H7 (cell line): ENCODE measurements at regions not wholly inside any gene's neighbourhood (a gene's known extent, or its start where the extent isn't known, plus 50 kb on each side); places are given as distances from the start of the nearest gene placed in this dataset.

Source experiments
- DNase-seq: peaks from one replicate; pipeline ENCODE4 v3.0.0; 2012
- H3K27me3 ChIP-seq: 2 replicates; pipeline ENCODE4 v1.6.0; 2011; ENCODE audit warnings: mild to moderate bottlenecking, low read length; ENCODE audit not compliant: control insufficient read depth, insufficient read depth
- H3K36me3 ChIP-seq: replicated peaks from 2 replicates; pipeline ENCODE4 v1.5.1; 2011; ENCODE audit warnings: low read length; ENCODE audit not compliant: control insufficient read depth, insufficient read depth
- H3K4me3 ChIP-seq: 2 replicates; pipeline ENCODE4 v1.5.1; 2011; ENCODE audit warnings: low read depth, mild to moderate bottlenecking, control low read depth, low read length, moderate library complexity; ENCODE audit not compliant: insufficient read depth

DNA sequence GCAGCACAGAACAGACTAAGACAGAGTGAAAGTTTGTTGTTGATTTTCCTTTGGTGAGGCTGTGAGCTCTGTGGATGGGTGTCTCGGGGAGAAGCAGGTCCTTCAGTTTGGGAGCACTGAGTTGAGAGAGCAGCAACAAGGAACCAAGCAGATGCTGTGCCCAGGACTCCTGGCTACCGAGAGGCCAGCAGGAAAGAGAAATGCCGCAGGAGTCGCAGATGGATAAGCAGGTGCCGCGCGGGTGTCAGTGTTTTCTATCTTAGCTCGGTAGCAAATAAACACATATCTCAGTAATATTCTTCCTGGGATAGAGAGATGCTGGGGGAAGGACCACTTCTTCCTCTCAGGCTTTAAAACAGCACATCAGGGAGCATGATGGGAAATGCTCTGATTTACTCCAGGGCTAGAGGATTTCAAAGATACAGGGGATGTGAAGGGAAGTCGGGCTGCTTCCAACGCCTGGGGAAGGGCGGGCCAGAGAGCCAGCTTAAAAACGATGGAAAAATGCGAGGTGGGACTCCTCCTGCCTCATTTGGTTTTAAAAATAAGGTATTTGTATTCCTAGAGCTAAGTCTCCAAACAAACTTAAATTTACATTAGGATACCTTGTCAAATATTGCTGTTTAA, 470.7 kb upstream of the B3GAT1 start:
- DNase-seq: no peak
- no peak overlapping the region for H3K4me3 ChIP-seq
- no peaks in the 10 kb centered on the region; the same call in 1 of the 2 replicates for H3K27me3 ChIP-seq
- no peaks in the 10 kb centered on the region for H3K36me3 ChIP-seq

DNA sequence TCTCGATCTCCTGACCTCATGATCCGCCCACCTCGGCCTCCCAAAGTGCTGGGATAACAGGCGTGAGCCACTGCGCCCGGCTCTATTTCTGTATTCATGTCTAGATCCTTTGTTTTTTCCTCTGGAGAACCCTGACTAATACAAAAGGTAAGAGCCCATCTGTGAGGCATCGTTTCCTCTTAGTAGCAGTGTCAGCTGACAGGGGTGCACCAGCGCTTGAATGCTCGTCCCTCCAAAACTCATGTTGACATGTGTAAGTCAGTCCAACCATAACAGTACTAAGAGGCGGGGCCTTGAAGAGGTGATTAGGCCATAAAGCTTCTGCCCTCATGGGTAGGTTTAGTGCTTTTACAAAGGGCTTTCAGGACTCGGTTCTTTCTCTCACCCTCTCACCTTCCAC, 470.1 kb upstream of the B3GAT1 start:
- no peaks in the 10 kb centered on the region for H3K36me3 ChIP-seq
- no peak for DNase-seq
- no peak overlapping the region for H3K4me3 ChIP-seq
- no peaks in the 10 kb centered on the region; the same call in 1 of the 2 replicates for H3K27me3 ChIP-seq

DNA sequence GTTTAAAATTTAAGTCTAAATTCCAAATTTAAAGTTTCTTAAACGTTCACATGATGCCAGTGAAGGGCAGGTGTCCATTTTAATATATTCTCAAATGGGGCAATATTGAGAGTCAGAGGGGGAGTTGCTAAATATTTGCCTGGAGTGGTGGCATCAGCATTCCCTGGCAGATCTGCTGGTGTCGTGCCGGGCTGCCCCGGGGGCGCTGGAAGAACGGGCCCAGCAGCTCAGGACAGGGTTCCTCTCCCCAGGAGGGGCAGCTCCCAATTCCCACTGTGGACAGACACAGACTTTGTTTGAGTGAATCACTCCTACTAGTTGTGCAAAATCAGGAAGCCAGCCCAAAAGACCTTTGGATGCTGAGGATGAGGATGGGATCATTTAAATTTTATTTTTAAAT, 468.7 kb upstream of the B3GAT1 start:
- Histone ChIP-seq H3K36me3 (no peaks in the 10 kb centered on the region), H3K4me3 (no peak overlapping the region), H3K27me3 (no peaks in the 10 kb centered on the region; the same call in 1 of the 2 replicates)
- no peak for DNase-seq

GRCh38 chr11:134879931-134880330, 467.9 kb upstream of the B3GAT1 start:
- Histone ChIP-seq H3K4me3 (no peak overlapping the region), H3K27me3 (no peaks in the 10 kb centered on the region; the same call in 1 of the 2 replicates), H3K36me3 (no peaks in the 10 kb centered on the region)
- DNase-seq: no peak

DNA sequence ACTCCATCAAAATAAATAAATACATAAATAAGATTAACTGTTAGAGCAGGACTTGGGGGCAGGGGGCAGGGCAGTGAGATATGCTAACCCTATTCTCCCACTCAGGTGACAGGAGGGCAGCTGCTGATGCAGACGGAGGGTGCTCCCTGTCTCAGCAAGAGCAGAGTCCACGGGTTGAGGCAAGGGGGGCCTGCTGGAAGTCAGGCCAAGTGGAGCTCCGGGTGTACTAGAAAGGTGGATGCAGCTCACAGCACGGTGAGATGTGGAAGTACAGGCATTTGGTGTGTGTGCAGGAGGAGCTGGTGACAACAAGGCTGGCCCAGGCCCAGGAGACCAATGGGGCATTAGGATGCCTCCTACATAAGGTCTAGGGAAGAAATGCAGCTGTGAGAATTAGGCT, 467.3 kb upstream of the B3GAT1 start:
- H3K36me3 ChIP-seq: no peaks in the 10 kb centered on the region
- H3K4me3 ChIP-seq: no peak overlapping the region
- no peaks in the 10 kb centered on the region; the same call in 1 of the 2 replicates for H3K27me3 ChIP-seq
- DNase-seq: no peak

DNA sequence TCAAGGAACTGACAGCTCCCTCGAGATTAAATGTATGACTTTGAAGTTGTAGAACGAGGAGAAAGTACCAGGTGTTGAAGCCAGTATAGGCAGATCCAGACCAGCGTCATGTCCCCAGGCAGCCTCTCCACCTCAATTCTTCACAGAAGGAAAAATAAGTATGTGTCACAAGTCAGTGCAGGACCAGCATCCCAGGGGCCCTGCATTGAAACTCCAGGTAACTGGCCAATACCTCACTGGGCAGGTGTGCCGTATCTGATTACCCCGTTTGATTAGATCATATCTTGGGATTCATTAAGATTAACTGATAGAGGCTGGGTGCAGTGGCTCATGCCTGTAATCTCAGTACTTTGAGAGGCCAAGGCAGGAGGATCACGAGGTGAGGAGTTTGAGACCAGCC, 466.7 kb upstream of the B3GAT1 start:
- no peak for DNase-seq
- H3K4me3 ChIP-seq: no peak overlapping the region
- no peaks in the 10 kb centered on the region for H3K36me3 ChIP-seq

GRCh38 chr11:134876226-134876625, 464.2 kb upstream of the B3GAT1 start:
- H3K36me3 ChIP-seq: no peaks in the 10 kb centered on the region
- no peaks in the 10 kb centered on the region; the same call in 1 of the 2 replicates for H3K27me3 ChIP-seq
- no peak for DNase-seq
- no peak overlapping the region for H3K4me3 ChIP-seq

More for the DNA sequence above, 466.7 kb upstream of the B3GAT1 start:
- no peaks in the 10 kb centered on the region; the same call in 1 of the 2 replicates for H3K27me3 ChIP-seq

- Histone ChIP-seq H3K4me3 (no peak overlapping the region), H3K36me3 (no peaks in the 10 kb centered on the region), H3K27me3 (peaks cover 5% of the 10 kb centered on the region)
- DNase-seq: no peak
Measured at GRCh38 chr11:134866981-134867675, 455.1 kb upstream of the B3GAT1 start.

DNA sequence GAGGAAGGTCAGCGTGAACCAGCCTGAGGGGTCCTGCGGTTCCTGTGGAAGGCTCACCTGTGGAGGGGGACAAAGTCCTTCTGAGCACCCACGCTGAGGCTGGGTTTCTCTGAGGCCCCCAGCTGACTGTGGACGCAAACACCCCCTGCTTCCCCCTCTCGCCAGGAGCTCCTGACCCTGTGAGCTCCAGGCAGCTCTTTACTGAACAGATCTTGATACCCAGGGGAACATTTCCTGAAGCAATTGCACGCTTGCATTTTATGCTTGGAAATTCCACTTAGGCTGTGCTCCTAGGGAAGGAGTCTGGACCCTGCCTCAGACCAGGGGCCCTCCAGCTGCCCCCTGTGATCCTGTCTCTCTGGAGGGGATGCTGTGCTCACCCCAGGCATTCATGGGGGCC, 454.2 kb upstream of the B3GAT1 start:
- H3K4me3 ChIP-seq: no peak overlapping the region
- H3K36me3 ChIP-seq: no peaks in the 10 kb centered on the region
- H3K27me3 ChIP-seq: peaks cover 5% of the 10 kb centered on the region
- DNase-seq: no peak

DNA sequence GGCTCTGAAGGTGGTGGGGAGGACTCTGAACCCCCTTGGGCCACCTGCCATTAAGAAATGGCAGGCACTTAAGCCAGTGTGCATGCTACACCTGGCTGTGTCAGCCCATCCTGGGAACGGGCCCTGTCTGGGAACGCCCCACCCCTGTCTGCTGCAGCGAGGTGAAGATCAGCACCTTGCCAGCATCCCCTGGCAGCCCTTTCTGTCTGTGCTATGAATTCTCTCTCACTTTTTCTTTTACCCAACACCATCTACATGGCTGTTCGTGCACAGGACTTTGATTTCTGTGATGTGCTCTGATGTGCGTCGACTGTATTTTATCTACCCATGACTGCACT, 452.9 kb upstream of the B3GAT1 start:
- H3K4me3 ChIP-seq: no peak overlapping the region
- no peak for DNase-seq
- H3K36me3 ChIP-seq: no peaks in the 10 kb centered on the region
- H3K27me3 ChIP-seq: peaks cover 5% of the 10 kb centered on the region

DNA sequence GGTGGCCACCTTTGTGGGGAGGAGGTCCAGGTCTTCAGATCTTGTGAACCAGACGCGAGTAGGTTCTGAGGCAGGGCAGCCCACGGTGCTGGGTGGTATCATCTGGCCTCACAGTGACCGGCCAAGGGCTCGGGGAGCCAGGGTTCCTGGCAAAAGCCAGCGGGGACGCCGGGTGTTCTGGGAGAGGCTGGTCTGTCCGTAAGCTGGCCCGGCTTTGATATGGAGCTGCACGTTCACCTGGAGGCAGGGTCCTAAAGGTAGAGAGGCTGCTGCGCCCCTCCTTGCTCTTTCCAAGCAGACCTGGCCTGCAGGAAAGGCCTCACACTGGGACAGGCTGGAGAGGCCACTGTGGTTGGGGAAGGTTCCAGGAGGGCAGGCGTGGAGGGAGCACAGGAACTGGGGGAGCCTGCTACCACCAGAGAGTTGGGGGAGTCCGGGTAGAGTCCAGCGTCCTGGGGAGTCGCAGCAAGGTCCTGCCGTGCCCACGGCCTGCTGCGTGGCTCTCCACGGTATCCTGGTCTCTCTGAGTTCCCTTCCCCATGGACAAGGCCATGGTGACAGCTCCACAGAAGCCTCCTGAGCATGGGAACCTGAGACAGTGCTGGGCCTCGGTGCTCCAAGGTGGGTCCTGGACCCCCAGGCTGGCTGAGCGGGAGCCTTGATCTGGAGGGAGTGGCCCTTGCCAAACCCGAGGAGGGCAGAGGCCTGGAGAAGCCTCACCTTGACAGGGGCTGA, 452.4 kb upstream of the B3GAT1 start:
- no peak for DNase-seq
- Histone ChIP-seq H3K27me3 (peaks cover 5% of the 10 kb centered on the region), H3K36me3 (no peaks in the 10 kb centered on the region), H3K4me3 (no peak overlapping the region)

- no peak overlapping the region for H3K4me3 ChIP-seq
- no peak for DNase-seq
- no peaks in the 10 kb centered on the region for H3K36me3 ChIP-seq
Measured at GRCh38 chr11:134863294-134863693, 451.3 kb upstream of the B3GAT1 start.

GRCh38 chr11:134862587-134863195, 450.6 kb upstream of the B3GAT1 start:
- Histone ChIP-seq H3K4me3 (no peak overlapping the region), H3K36me3 (no peaks in the 10 kb centered on the region), H3K27me3 (peaks cover 1% of the 10 kb centered on the region)
- DNase-seq: no peak

More at GRCh38 chr11:134863294-134863693, 451.3 kb upstream of the B3GAT1 start:
- peaks cover 5% of the 10 kb centered on the region for H3K27me3 ChIP-seq

DNA sequence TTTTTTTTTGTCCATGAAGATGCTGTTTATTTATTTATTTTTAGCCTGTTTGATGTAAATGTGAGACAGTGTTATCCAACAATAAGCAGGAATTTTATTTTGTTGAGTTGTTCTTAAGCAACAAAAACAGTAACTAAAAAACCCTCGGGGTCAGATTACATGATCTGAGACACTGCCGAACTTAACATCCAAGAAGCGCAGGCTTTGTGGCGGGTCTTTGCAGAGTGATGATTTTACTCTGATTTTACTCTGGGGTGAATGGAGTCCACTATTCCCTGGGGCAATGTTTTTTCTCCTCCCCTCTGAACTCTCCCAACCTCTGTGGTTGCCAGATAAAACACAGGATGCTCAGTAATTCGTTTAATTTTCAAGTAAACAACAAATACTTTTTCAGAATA, 450.1 kb upstream of the B3GAT1 start:
- Histone ChIP-seq H3K4me3 (no peak overlapping the region), H3K27me3 (no peaks in the 10 kb centered on the region; the same call in 1 of the 2 replicates), H3K36me3 (no peaks in the 10 kb centered on the region)
- DNase-seq: no peak
